Activated naive CD8-positive, alpha-beta T cell treated with anti-CD3 and anti-CD28 coated beads, Interleukin-2, amount 50 U/mL, for 16 hours (primary cell): ENCODE measurements at regions not wholly inside any gene's neighbourhood (a gene's known extent, or its start where the extent isn't known, plus 50 kb on each side); places are given as distances from the start of the nearest gene placed in this dataset.
A peak's percentile ranks its signal among the peaks of the same experiment; 100 is the strongest.

Experiments used
- DNase-seq: peaks from one replicate; pipeline ENCODE4 v3.0.0-alpha.2; 2020; ENCODE audit warnings: low read depth, low spot score

GRCh38 chr3:106213954-106214353, 345.1 kb upstream of the CBLB start:
- DNase-seq: no peak

DNA sequence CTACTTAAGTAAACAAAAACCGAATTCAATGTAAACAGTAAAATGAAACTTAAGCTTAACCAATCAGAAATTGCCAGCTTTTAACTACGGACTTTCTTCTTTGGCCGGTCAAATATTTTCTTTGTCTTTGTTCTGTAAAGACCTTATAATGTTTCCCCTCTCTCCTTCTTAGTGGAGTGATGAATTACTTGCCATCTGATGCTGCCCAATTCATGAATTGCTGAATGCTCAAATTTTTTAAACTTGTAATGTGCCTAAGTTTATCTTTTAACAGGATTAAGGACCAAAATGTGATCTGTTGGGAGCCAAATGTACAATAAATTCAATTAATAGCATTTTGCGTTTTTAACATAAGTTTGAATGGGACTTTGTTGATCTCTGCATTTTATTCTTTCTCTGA, 345.8 kb upstream of the CBLB start:
- no peak for DNase-seq

GRCh38 chr3:106215047-106215446, 346.2 kb upstream of the CBLB start:
- peak; percentile 2 for DNase-seq

GRCh38 chr3:106217745-106218144, 348.9 kb upstream of the CBLB start:
- no peak for DNase-seq

DNA sequence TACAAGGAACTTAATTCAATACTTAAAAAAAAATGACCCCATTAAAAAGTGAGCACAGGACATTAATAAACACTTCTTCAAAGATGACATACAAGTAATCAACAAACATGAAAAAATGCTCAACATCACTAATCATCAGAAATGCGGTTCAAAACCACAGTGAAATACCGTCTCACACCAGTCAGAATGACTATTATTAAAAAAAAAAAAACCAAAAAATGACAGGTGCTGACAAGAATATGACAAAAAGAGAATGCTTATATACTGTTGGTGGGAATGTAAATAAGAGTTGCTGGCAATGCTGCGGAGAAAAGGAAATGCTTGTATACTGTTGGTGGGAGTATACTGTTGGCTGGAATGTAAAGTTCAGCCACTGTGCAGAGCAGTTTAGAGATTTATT, 358.3 kb upstream of the CBLB start:
- DNase-seq: no peak

- DNase-seq: no peak
Observed at GRCh38 chr3:106228271-106228670, 359.5 kb upstream of the CBLB start.

- DNase-seq: no peak
Observed at GRCh38 chr3:106229495-106230278, 360.9 kb upstream of the CBLB start.

- no peak for DNase-seq
Observed at GRCh38 chr3:106231086-106231485, 362.3 kb upstream of the CBLB start.

DNA sequence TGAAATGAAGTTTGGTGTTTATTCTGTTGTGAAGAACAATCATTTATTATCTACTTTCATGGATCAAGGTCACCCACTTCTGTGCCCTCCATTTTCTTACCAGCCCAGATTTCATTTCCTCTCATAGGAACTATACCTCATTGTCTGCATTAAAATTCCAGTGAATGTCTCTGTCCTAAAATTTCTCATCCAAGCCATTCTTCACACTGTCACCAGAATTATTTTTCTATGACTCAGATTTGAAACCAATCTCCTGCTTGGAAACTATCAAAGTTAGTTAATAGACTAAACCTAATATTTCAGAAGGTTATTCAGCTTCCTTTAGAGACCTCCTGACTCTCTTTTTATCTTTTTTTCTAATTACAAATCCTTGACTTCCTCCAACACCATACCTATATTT, 364.1 kb upstream of the CBLB start:
- DNase-seq: no peak

GRCh38 chr3:106239195-106239697, 370.4 kb upstream of the CBLB start:
- no peak for DNase-seq

GRCh38 chr3:106241593-106241992, 372.8 kb upstream of the CBLB start:
- no peak for DNase-seq

DNA sequence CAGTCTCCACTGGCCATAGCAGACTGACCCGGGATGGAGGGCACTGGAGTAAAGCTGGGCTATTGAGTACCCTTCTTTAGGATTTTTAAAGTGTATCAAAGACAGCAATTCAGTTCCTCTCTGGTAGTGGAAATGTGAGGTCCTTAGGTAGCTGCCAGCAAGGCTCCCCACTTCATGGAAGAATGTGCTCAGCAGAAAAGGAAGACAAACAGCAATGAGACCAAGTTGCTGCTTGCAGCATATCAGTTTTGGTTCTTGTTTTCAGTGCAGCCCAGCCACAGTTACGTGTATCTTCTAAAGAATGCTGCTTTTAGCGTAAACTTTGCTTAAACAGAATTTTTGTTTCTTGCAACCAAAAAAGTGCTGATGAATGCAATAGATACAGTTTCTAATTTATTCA, 374.0 kb upstream of the CBLB start:
- DNase-seq: no peak

GRCh38 chr3:106245400-106245799, 376.6 kb upstream of the CBLB start:
- DNase-seq: no peak

- no peak for DNase-seq
Observed at GRCh38 chr3:106247902-106248684, 379.3 kb upstream of the CBLB start.

DNA sequence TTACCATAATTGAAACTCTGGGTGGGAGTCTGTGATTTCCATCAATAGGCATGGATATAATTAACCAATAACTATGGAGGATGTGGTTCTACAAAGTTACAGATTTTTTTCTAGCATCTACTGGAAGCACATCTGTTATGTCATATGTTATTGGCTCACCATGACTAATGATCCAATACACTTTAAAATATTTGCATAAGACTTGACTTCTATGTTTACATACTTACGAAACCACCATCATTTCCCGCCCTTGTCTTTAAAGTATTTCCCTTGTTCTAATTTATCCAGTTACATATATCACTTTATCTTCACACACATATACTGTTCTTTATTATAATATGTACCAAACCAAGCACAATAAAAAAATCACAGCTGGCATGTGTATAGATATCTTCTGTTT, 380.3 kb upstream of the CBLB start:
- DNase-seq: no peak

DNA sequence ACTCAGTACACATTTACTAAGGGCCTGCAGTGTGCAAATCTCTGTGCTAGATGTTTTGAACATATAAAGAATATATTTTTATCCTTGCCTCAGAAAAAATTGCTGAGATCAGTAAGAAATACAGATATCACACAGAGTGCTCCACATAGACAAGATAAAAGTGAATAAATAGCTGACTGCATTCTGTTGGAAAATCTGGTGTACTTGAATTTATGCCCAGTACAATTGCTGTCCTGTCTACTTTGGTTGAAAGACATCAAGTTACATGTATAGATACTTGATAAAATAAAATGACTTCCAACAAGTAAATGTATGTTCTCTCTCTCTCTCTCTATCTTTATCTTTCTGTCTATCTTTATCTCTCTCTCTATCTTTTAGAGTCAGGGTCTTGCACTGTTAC, 381.2 kb upstream of the CBLB start:
- DNase-seq: no peak

DNA sequence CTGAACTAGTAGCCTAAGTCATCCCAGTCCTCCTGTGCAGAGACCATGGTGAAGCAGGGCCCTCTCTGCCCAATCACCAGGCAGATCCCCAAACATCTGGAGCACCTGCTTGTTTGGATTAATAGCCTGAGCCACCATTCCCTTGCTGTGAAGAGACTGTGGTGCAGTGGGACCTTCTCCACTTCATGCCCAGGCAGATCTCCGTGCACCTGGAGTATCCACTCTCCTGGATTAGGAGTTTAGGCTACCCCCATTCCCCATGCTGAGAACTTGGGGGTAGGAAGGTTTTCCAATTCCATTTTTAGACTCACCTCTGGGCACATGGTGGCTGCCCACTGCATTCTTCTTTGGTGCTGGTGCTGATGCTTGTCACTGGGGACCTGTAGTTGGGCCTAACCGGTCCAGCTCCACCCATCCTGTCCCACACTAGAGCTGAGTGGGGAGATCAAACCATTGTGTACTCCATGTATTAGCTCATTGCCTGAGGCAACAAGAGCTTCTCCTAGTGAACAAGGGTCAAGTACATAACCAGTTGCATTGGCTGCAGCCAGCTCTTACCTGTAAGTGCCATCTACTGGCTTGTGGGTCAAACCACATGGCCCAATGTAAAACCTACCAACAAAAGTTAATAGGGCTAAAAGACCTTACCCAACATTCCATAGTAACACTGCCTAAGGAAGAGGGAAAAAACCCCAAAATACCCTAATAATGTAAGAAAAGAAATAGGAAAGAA, 382.5 kb upstream of the CBLB start:
- DNase-seq: no peak

- no peak for DNase-seq
Observed at GRCh38 chr3:106255870-106256248, 387.0 kb upstream of the CBLB start.

DNA sequence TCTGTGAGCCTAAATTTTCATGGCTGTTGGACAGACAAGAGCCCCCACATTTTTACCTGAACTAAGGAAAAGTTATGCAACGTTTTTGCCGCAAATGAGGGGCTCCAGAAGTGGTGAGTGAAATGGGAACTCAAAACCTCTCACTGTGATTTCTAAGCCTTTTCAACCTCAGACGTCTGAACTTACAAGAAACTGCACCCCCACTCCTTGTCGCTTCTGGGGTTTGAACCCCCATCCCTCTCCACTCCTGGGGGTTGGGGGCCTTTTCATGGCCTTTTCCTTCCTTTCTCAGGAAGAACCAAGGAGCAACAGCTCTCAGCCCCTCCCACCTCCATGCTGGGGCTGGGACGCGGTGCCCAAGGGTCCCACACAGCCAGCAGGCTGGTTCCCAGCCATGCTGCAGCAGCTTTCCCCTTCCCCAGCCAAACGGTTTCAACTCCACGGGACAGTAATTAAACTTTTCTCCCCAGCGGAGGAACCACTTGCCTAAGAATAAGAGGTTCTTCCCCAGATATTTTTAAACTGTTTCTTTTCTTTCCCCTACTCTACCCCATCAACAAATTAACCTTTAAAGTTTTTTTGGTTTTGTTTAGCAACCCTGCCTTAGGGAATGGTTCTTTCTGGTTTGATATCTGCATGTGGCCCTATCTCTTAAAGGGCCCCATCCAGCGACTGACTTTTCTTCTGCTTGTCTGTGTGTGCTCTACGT, 387.6 kb upstream of the CBLB start:
- DNase-seq: no peak

GRCh38 chr3:106257172-106257571, 388.4 kb upstream of the CBLB start:
- no peak for DNase-seq

- DNase-seq: no peak
Observed at GRCh38 chr3:106261396-106261795, 392.6 kb upstream of the CBLB start.
